ENCODE measurements at regions not wholly inside any gene's neighbourhood (a gene's known extent, or its start where the extent isn't known, plus 50 kb on each side); places are given as distances from the start of the nearest gene placed in this dataset.

GRCh38 chr5:2199697-2200096 is 317.0 kb upstream of the IRX4 start:
- DNase-seq = no peak

GRCh38 chr5:2196989-2197619 is 314.4 kb upstream of the IRX4 start:
- no peak for DNase-seq

GRCh38 chr5:2196416-2196815 is 313.7 kb upstream of the IRX4 start:
- DNase-seq = no peak

GRCh38 chr5:2194949-2195348 is 312.2 kb upstream of the IRX4 start:
- DNase-seq = no peak

DNA sequence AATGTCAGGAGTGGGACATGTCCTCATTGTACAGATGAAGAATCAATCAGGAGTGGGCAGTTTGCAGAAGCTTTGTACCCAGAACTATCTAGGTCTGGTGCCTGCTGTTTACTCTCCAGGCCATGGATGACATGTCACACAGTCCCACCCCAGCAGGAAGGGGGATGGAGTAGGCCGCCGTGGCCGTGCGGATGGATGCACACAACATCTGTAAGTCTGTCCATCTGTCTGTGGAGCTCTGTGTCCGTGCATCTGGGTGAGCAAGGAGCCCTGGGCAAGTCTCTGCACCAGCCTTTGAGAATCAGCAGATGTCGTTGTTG is 311.5 kb upstream of the IRX4 start:
- no peak for DNase-seq

- no peak for DNase-seq
Observed at GRCh38 chr5:2193542-2194235, 311.0 kb upstream of the IRX4 start.

DNA sequence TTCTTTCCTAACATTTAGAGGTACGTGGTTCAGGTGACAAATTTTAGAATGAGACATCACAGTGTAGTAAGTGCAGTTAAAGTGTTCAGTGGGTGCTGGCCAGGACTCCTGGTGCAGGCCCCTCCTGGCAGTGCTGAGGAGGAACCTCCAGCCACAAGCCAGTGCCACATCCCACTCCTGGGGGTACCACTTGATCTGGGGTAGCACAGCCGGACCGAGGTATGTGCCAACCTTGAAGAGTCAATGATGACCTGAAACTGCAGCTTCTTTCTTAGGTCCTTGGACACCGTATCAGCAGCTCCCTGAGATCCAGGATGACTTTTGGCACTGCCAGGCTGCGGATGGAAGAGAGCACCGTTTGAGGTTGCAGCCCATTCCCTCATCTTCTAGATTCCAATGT is 310.4 kb upstream of the IRX4 start:
- no peak for DNase-seq

DNA sequence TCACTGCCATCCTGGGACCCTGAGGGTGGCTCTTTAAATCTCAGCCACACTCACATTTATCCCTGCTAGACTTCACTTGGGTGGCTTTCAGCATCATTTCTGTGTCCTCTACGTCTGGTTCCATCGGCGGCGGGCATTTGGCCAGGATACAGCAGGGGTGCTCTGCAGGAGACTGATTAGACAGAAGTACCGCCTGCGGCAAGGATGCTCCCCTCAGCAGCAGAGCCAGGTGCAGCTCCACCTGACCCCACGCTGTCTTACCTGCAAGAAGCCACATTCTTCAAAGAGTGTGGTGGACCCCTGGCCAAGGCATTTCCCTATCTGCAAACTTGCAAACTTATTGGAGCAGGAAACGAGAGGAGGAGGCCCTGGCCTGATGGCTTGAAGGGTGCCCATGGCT is 309.8 kb upstream of the IRX4 start:
- DNase-seq = no peak

GRCh38 chr5:2191972-2192371 is 309.2 kb upstream of the IRX4 start:
- DNase-seq = no peak

GRCh38 chr5:2190549-2190948 is 307.8 kb upstream of the IRX4 start:
- no peak for DNase-seq

DNA sequence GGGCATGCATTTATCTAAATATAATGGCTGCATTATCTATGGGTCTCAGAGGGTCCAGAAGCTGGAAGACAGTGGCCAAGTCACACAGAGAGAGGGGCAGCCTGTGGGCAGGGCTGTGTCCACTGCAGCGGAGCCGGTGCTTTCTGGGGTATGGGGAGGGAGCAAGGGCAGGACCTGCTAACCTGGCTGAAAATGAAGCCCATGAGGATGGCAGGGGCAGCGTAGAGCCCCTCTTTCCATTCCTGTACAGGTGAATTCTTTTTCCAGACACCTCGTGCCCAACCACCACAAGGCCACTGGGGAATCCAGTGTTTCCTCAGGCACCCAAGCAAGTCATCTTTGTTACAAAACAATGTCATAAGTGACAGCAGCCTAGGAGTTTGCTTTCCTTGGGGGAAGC is 305.9 kb upstream of the IRX4 start:
- DNase-seq = no peak

DNA sequence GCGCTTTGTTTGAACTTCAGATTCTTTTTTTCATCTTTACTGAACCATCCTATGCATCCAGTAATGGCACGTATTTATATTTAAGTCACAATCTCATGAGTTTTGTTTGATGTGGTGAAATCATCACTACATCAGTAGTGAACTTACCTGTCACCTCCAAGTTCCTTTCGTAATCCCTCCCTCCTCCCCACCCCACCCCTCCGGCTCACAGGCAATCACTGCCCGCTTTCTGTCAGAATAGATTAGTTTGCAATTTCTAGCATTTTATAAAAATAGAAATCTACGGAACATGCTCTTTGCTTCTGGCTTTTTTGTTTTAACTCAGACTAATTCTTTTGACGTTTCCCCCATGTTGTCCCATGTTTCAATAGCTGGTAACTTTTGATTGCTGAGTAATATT is 305.4 kb upstream of the IRX4 start:
- no peak for DNase-seq

GRCh38 chr5:2187687-2188086 is 305.0 kb upstream of the IRX4 start:
- DNase-seq = no peak

DNA sequence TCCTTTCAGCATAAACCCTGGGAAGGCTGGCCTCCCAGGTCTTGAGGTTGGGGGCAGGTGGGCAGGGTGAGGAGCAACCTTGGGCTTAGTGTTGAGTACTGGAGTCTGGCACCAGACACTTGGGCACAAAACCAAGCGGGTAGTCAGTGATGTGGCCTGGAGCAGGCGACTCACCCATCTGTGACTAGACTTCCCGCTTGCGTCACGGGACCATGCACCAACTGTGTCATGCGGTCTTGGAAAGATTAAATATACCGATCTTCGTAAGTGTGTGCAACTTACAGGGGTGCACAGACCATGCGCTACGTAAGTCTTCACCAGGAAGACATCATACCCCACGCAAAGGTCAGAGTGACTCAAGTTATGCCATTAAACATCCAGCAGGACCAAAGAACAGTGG is 304.4 kb upstream of the IRX4 start:
- DNase-seq = no peak

DNA sequence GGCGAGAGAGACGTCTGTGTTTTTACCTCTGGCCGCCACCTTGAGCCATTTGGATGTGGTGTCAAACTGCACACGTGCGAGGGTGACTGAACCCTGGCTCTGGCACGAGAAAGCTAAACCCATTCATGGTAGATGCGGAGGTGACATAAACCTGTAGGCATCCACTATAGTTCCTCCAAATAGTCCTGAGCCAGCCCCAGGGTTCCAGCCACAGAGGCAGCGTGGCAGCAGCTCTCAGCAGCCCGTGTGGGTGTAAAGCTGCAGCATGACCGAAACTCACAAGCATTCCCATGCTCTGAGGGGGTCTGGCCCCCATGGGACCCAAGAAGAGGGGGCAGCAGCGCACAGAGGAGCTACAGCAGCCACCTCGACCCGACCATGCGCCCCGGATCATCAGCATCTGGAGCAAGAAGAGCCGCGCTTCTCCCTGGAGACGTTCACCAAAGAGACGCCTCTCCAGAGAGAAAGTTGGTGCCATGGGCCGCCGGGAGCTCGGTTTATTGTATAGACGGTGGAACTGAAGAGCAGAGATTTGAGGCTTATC is 303.8 kb upstream of the IRX4 start:
- no peak for DNase-seq

- no peak for DNase-seq
Observed at GRCh38 chr5:2185646-2186471, 303.1 kb upstream of the IRX4 start.

DNA sequence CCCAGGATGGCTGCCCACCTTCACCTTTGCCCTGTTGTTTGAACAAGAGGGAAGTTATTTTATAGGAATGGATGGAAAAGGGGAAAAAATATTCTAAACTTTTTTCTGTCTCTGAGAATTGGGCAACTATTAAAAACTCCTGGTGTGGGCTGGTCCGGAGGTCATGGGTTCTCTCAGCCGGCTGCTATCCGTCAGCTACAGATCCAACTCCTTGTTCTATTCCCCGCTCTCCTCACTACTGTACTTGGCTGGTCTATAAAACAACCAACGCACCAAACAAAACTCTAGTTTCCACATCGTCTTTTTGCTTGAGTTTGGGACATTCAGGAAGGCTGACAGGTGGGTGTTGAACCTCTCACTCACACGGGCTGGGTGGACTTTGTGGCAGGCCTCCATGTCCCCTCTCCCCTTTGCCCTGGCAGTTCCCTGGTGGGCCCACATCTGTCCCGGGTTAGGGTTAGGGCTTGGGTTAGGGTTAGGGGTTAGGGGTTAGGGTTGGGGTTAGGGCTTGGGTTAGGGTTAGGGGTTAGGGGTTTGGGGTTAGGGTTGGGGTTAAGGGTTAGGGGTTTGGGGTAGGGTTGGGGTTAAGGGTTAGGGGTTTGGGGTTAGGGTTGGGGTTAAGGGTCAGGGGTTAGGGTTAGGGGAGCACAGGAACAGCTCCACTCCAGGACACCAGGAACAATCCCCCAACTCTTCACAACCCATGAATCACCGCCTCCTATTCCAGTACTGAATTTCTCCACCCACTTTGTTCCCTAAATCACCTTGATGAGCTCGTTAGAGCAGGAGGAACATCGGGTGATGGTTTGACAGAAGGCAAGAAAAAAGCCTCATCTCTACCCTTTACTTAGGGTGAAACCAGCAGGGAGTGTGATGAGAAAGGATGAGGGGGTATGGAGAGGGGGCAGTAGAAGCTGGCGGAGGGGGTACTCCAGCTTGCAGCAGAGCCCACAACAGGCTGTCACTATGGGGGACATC is 302.1 kb upstream of the IRX4 start:
- no peak for DNase-seq

GRCh38 chr5:2184026-2184366 is 301.3 kb upstream of the IRX4 start:
- DNase-seq = no peak

GRCh38 chr5:2183154-2184025 is 300.7 kb upstream of the IRX4 start:
- no peak for DNase-seq

- DNase-seq = no peak
Observed at GRCh38 chr5:2182020-2182419, 299.3 kb upstream of the IRX4 start.

DNA sequence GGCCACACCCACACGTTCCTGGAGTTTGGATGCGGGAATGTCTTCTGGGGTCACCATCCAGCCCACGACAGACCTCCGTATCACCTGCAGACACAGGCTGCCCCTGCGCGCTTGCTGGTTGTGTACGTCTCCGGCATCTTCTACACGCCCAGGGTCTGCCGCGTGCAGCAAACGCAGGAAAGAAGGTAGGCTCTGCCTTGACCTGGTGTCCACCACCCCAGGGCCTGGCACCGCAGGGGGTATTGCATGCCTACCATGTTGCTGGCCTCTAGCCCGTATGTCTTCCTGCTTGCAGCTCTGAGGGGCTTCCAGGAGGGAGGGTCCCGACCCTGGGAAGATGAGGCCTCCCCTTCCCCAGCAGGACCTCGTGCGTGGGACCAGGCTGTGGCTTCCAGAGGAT is 298.8 kb upstream of the IRX4 start:
- DNase-seq = no peak

DNA sequence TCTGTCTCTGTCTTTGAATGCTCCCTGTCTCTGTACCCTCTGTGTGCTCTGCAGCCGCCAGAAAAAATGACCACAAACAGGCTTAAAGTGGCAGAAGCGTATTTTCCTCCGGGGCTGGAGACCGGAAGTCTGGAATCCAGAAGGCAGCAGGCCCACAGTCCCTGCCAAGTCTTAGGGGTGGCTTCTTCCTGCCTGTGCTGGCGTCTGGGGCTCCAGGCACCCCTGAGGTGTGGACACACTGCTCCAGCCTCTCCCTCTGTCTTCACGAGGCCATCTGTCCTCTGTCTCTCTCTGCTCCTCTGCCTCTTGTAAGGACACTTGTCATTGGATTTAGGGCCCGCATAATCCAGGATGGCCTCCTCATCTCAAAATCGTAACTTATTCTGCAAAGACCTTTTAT is 298.4 kb upstream of the IRX4 start:
- DNase-seq = no peak

All from inflammatory macrophage treated with lipopolysaccharide for 1 hour (primary cell).